NCI-H2029 treated with DMSO at 0.1 percent for 48 hours (cell line): ENCODE measurements at regions not wholly inside any gene's neighbourhood (a gene's known extent, or its start where the extent isn't known, plus 50 kb on each side); places are given as distances from the start of the nearest gene placed in this dataset.
"Not testable (repeated sequence)": the region's sequence is repeated elsewhere in the genome, so short reads cannot be mapped to it uniquely, and the experiment has no call there.

Source experiments
- DNase-seq: peaks from one replicate; lab custom pipeline; 2025; lab: John Stamatoyannopoulos, UW

GRCh38 chr3:82410366-82410765, 648.9 kb upstream of the GBE1 start:
- no peak for DNase-seq

GRCh38 chr3:82409842-82410241, 648.4 kb upstream of the GBE1 start:
- no peak for DNase-seq

- DNase-seq, result no peak
These were observed 630.8 kb upstream of the GBE1 start for GRCh38 chr3:82392203-82392775.

- DNase-seq, result no peak
These were observed 629.4 kb upstream of the GBE1 start for GRCh38 chr3:82390868-82391267.

GRCh38 chr3:82386647-82387046, 625.2 kb upstream of the GBE1 start:
- no peak for DNase-seq

- DNase-seq, result no peak
These were observed 622.7 kb upstream of the GBE1 start for GRCh38 chr3:82384181-82384580.

- DNase-seq, result no peak
These were observed 621.4 kb upstream of the GBE1 start for GRCh38 chr3:82382831-82383230.

GRCh38 chr3:82378392-82378791, 616.9 kb upstream of the GBE1 start:
- DNase-seq, result no peak

- DNase-seq, result no peak
These were observed 615.4 kb upstream of the GBE1 start for GRCh38 chr3:82376883-82377282.

GRCh38 chr3:82373833-82374232, 612.4 kb upstream of the GBE1 start:
- DNase-seq, result not testable (repeated sequence)

- DNase-seq, result no peak
These were observed 603.4 kb upstream of the GBE1 start for GRCh38 chr3:82364827-82365226.

- DNase-seq, result no peak
These were observed 601.7 kb upstream of the GBE1 start for GRCh38 chr3:82363131-82363530.

GRCh38 chr3:82355228-82355627, 593.8 kb upstream of the GBE1 start:
- no peak for DNase-seq

GRCh38 chr3:82354228-82354627, 592.8 kb upstream of the GBE1 start:
- no peak for DNase-seq

- no peak for DNase-seq
These were observed 592.1 kb upstream of the GBE1 start for GRCh38 chr3:82353306-82354171.

- DNase-seq, result no peak
These were observed 586.1 kb upstream of the GBE1 start for GRCh38 chr3:82347585-82347984.

GRCh38 chr3:82342521-82342920, 581.1 kb upstream of the GBE1 start:
- no peak for DNase-seq

GRCh38 chr3:82329300-82329699, 567.9 kb upstream of the GBE1 start:
- no peak for DNase-seq

GRCh38 chr3:82311901-82312300, 550.5 kb upstream of the GBE1 start:
- no peak for DNase-seq

GRCh38 chr3:82308755-82309154, 547.3 kb upstream of the GBE1 start:
- no peak for DNase-seq

- DNase-seq, result no peak
These were observed 544.7 kb upstream of the GBE1 start for GRCh38 chr3:82306189-82306588.

GRCh38 chr3:82294609-82295008, 533.2 kb upstream of the GBE1 start:
- DNase-seq, result no peak

- no peak for DNase-seq
These were observed 532.4 kb upstream of the GBE1 start for GRCh38 chr3:82293867-82294266.

- no peak for DNase-seq
These were observed 532.0 kb upstream of the GBE1 start for GRCh38 chr3:82293435-82293834.
